MM.1S (cell line): ENCODE measurements at regions not wholly inside any gene's neighbourhood (a gene's known extent, or its start where the extent isn't known, plus 50 kb on each side); places are given as distances from the start of the nearest gene placed in this dataset.

Source experiments
- CTCF ChIP-seq: fragments of 300-600 bp; sonication (generic); IDR thresholded peaks from 2 replicates; pipeline ENCODE4 v1.5.1; 2016; ENCODE audit warnings: antibody characterized with exemption, low read length, mixed read lengths
- EZH2 ChIP-seq: fragments of 300-600 bp; sonication (generic); optimal IDR thresholded peaks from 2 replicates; pipeline ENCODE3; 2017; ENCODE audit warnings: low read depth, mild to moderate bottlenecking, antibody characterized with exemption, low read length, mixed read lengths
- EZH2phosphoT487 ChIP-seq: fragments of 300-600 bp; sonication (generic); IDR thresholded peaks from 2 replicates; pipeline ENCODE4 v1.6.1; 2018; ENCODE audit warnings: antibody characterized with exemption, low read length

- TF ChIP-seq CTCF: no peak
- no peak for TF ChIP-seq EZH2
- no peak for TF ChIP-seq EZH2phosphoT487
These were observed 142.5 kb upstream of the DPT start for GRCh38 chr1:168871531-168871930.
